ENCODE measurements at regions not wholly inside any gene's neighbourhood (a gene's known extent, or its start where the extent isn't known, plus 50 kb on each side); places are given as distances from the start of the nearest gene placed in this dataset.

GRCh38 chr14:76964695-76965094 is 63.8 kb downstream of the IRF2BPL start:
- Histone ChIP-seq H3K4me1 (peaks cover 28% of the 10 kb centered on the region), H3K9ac (peak overlapping the region; percentile 15), H3K27me3 (ENCODE audit: control insufficient read depth, insufficient read depth, low read length) (no peaks in the 10 kb centered on the region), H3K4me3 (ENCODE audit: low read depth, low read length) (no peak overlapping the region), H3K36me3 (ENCODE audit: control insufficient read depth, insufficient read depth, low read length) (no peaks in the 10 kb centered on the region), H3K27ac (peak overlapping the region; percentile 44), H3K4me2 (ENCODE audit: low read length) (no peak overlapping the region), H3K9me3 (ENCODE audit: control insufficient read depth, low read length) (no peaks in the 10 kb centered on the region), H3K79me2 (no peaks in the 10 kb centered on the region), H2AFZ (peak overlapping the region; percentile 74)
- no peak for TF ChIP-seq CTCF (IDR thresholded peaks at IDR 0.05)

DNA sequence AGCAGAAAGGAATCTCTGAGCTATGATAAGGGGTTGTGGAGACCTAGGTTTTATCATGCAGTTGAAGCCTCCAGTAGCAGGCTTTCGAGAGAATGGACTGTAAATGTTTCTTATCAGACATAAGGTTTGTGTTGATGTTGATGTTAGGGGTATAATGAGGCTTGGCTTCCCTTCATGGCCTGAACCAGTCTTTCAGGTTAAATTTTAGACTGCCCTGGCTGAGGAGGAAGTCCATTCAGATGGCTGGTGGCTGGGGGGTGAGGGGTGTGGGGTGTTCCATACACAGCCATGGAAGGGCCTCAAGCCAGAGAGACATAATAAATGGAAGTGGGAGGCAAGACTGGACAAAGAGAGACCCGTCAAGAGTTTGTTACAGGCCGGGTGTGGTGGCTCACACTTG is 65.1 kb downstream of the IRF2BPL start:
- no peak overlapping the region for H3K4me3 ChIP-seq (ENCODE audit: low read depth, low read length)

DNA sequence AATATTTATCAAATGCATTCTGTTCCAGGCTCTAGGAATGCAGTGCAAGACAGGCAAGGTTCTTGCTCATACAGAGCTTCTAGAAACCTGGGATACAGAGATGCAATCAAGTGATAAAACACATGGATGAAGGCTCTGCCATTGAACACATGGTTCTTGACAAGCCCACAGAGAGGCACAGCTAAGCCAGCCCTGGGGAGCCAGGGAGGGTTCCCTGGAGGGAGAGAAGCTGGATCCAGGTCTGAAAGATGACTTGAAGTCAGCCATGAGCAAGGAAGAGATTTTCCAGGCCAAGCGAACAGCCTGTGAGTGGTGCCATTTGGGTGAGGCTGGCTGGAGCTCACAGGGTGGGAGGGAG is 66.2 kb downstream of the IRF2BPL start:
- TF ChIP-seq CTCF (IDR thresholded peaks at IDR 0.05): no peak
- Histone ChIP-seq H3K4me2 (ENCODE audit: low read length) (peak overlapping the region; percentile 98), H2AFZ (peak overlapping the region; percentile 73), H3K9me3 (ENCODE audit: control insufficient read depth, low read length) (no peaks in the 10 kb centered on the region), H3K27ac (peak overlapping the region; percentile 96), H3K27me3 (ENCODE audit: control insufficient read depth, insufficient read depth, low read length) (no peaks in the 10 kb centered on the region), H3K79me2 (no peaks in the 10 kb centered on the region), H3K4me1 (peaks cover 48% of the 10 kb centered on the region), H3K4me3 (ENCODE audit: low read depth, low read length) (peak overlapping the region; percentile 69), H3K9ac (no peak overlapping the region), H3K36me3 (ENCODE audit: control insufficient read depth, insufficient read depth, low read length) (no peaks in the 10 kb centered on the region)

More for the DNA sequence above, 65.1 kb downstream of the IRF2BPL start:
- Histone ChIP-seq H3K9me3 (ENCODE audit: control insufficient read depth, low read length) (no peaks in the 10 kb centered on the region), H3K79me2 (no peaks in the 10 kb centered on the region), H3K27ac (no peak overlapping the region), H3K36me3 (ENCODE audit: control insufficient read depth, insufficient read depth, low read length) (no peaks in the 10 kb centered on the region), H2AFZ (no peak overlapping the region), H3K4me1 (peaks cover 38% of the 10 kb centered on the region), H3K9ac (no peak overlapping the region), H3K4me2 (ENCODE audit: low read length) (no peak overlapping the region), H3K27me3 (ENCODE audit: control insufficient read depth, insufficient read depth, low read length) (no peaks in the 10 kb centered on the region)
- no peak for TF ChIP-seq CTCF (IDR thresholded peaks at IDR 0.05)

DNA sequence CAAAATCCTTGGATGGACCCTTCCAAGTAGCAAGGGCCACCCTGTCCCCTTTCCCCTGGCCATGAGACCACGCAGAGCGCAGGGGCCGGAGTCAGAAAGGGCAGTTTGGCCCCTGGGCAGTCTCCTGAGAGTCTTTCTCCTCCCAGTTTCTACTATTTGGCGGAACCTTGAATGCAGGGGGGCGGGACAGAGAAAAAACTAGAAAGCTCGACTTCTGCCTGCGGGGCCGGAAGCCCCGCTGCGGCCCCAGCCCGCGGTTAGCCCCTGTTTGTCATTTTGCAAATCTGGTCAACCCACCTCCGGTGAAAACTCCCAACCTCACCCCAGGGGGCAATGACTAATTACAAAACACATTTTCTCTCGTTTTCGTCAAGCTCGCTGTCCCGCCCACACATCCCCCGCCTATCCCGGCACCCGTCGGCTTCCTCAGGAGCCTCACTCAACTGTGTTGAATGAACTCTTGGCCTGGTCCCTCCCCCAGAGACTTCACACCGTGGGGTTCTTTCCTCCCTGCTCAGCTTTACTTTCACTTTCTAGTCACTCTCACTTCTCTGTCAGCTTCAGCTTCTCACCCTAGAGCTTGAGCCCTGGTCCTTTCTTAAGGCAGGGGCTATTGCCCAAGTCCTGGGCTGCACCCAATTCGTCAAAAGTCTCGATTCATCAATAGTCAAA is 66.7 kb downstream of the IRF2BPL start:
- peak overlapping the region; percentile 69 for H3K4me3 ChIP-seq (ENCODE audit: low read depth, low read length)
- H3K4me2 ChIP-seq (ENCODE audit: low read length): peak overlapping the region; percentile 98
- H3K4me1 ChIP-seq: peaks cover 53% of the 10 kb centered on the region
- H3K27me3 ChIP-seq (ENCODE audit: control insufficient read depth, insufficient read depth, low read length): no peaks in the 10 kb centered on the region
- H3K27ac ChIP-seq: peak overlapping the region; percentile 96
- H2AFZ ChIP-seq: peak overlapping the region; percentile 73
- H3K36me3 ChIP-seq (ENCODE audit: control insufficient read depth, insufficient read depth, low read length): no peaks in the 10 kb centered on the region
- no peak for TF ChIP-seq CTCF (IDR thresholded peaks at IDR 0.05)
- H3K79me2 ChIP-seq: no peaks in the 10 kb centered on the region
- H3K9me3 ChIP-seq (ENCODE audit: control insufficient read depth, low read length): no peaks in the 10 kb centered on the region
- H3K9ac ChIP-seq: peak overlapping the region; percentile 44

All from parathyroid adenoma (tissue), 2 donors.